Skeletal muscle satellite cell (primary cell): ENCODE measurements at regions not wholly inside any gene's neighbourhood (a gene's known extent, or its start where the extent isn't known, plus 50 kb on each side); places are given as distances from the start of the nearest gene placed in this dataset.

Experiments
- H3K27me3 ChIP-seq: 2 replicates; pipeline ENCODE4 v1.7.0; 2013; ENCODE audit warnings: low read length; ENCODE audit not compliant: control insufficient read depth, insufficient read depth
- H3K36me3 ChIP-seq: 2 replicates; pipeline ENCODE4 v1.7.0; 2013; ENCODE audit warnings: mild to moderate bottlenecking, control low read depth, low read length; ENCODE audit not compliant: insufficient read depth
- H3K4me1 ChIP-seq: 2 replicates; pipeline ENCODE4 v1.7.0; 2013; ENCODE audit warnings: low read length; ENCODE audit not compliant: control insufficient read depth, insufficient read depth
- H3K4me2 ChIP-seq: 2 replicates; pipeline ENCODE4 v1.7.0; 2013; ENCODE audit warnings: mild to moderate bottlenecking, low read length
- H3K4me3 ChIP-seq: 2 replicates; pipeline ENCODE4 v1.7.0; 2013; ENCODE audit warnings: low read length
- H3K9ac ChIP-seq: 2 replicates; pipeline ENCODE4 v1.7.0; 2013; ENCODE audit warnings: mild to moderate bottlenecking, low read depth, low read length, moderate library complexity
- H3K9me3 ChIP-seq: replicated peaks from 2 replicates; pipeline ENCODE4 v1.7.0; 2013; ENCODE audit warnings: mild to moderate bottlenecking, control low read depth, low read length

DNA sequence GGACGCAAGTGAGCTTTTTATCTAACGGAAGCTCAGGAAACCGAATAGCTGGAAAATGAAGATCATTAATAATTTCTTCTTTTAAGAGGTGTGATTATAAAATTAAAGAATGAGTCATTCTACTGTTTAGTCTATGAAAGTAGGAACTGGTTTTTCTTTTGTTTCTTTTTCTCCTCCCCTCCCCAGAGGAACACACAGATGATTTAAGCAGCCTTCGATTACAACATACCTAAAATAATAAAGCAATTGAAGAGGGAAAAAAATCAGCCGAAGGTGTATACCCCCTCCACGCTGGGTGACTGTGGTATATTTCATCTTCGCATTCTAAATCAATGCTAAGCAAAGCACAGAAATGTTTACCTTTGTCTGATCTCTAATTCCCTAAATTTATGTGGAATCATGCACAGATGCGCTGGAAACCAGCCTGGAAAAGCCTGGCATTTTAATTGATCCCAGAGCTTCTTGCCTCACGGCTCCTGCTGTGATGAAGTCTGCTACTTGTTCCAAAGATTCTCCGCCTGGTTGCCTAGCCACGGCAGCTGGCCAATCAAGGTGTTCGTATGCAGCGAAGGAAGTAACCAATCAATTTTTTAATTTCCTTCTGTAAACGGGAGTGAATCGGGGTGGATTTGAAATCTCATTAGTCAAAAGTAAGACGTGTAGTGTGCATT, 133.9 kb downstream of the FANCF start:
- Histone ChIP-seq H3K9ac (no peak overlapping the region), H3K4me2 (no peak overlapping the region), H3K4me1 (no peaks in the 10 kb centered on the region), H3K36me3 (no peaks in the 10 kb centered on the region), H3K27me3 (no peaks in the 10 kb centered on the region), H3K4me3 (no peak overlapping the region), H3K9me3 (no peaks in the 10 kb centered on the region)

GRCh38 chr11:22479971-22480720, 142.0 kb downstream of the SLC17A6 start:
- H3K9ac ChIP-seq: no peak overlapping the region
- H3K9me3 ChIP-seq: no peaks in the 10 kb centered on the region
- H3K4me2 ChIP-seq: no peak overlapping the region
- H3K27me3 ChIP-seq: no peaks in the 10 kb centered on the region
- H3K4me1 ChIP-seq: no peaks in the 10 kb centered on the region
- H3K36me3 ChIP-seq: no peaks in the 10 kb centered on the region
- no peak overlapping the region for H3K4me3 ChIP-seq

GRCh38 chr11:22479208-22479607, 141.0 kb downstream of the SLC17A6 start:
- Histone ChIP-seq H3K4me3 (no peak overlapping the region), H3K4me1 (no peaks in the 10 kb centered on the region), H3K27me3 (no peaks in the 10 kb centered on the region), H3K36me3 (no peaks in the 10 kb centered on the region), H3K9ac (no peak overlapping the region), H3K9me3 (no peaks in the 10 kb centered on the region), H3K4me2 (no peak overlapping the region)

DNA sequence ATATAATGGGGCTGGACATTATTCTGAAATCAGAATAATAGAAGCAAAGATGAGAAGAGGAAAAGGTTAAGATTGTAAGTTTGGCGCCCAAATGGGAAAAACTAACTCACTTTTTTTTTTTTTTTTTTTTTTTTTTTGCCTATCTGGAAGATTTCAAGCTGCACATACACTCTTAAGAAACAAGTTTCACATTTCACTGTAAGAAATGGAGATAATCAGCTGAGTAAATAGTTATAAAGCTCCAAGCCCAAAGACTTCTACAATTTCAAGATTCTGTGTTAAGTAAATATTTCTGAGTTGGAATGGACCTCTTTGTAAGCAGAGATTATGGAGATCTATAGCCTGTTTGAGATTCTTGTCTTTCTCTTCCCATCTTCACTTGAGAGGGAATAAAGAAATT, 140.0 kb downstream of the SLC17A6 start:
- no peaks in the 10 kb centered on the region for H3K9me3 ChIP-seq
- no peaks in the 10 kb centered on the region for H3K36me3 ChIP-seq
- no peak overlapping the region for H3K9ac ChIP-seq
- H3K4me3 ChIP-seq: no peak overlapping the region
- H3K4me2 ChIP-seq: no peak overlapping the region
- H3K4me1 ChIP-seq: no peaks in the 10 kb centered on the region
- H3K27me3 ChIP-seq: no peaks in the 10 kb centered on the region

DNA sequence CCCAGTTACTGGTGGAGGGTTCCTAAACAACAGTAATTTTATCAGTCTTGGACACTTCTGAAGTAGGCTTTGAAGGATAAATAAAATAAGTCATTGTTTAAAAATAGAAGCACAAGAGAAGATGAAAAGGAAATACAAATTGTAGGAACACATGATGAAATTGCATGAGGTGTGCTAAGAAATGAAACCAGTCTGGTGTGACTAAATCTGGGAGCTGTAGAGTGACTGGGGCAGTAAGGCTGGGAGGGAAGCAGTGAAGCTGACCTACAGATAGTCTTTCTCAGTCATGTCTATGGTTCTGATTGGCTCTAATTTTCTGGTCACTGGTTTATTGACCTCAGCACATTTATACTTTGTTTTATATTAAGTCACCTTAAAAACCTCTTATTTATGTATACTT, 139.1 kb downstream of the SLC17A6 start:
- Histone ChIP-seq H3K4me2 (no peak overlapping the region), H3K4me1 (no peaks in the 10 kb centered on the region), H3K4me3 (no peak overlapping the region), H3K27me3 (no peaks in the 10 kb centered on the region), H3K9me3 (no peaks in the 10 kb centered on the region), H3K9ac (no peak overlapping the region), H3K36me3 (no peaks in the 10 kb centered on the region)

DNA sequence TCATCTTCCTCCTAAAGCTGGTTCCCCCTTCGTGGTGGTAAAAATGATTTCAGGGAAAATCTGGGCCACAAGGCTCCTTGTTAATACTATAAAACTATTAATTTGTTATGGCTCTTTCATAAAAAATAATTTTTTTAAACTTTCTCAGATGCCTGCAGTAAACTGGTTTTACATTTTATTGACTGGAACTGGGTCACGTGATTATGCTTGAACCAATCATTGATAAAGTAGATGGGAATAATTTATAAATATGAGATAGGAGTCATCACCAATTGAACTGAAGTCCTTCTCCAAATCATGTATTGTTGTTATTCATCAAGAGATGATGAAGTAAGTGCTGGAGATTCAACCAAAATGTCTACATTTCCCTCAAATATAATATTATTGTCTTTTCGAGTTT, 138.4 kb downstream of the SLC17A6 start:
- Histone ChIP-seq H3K4me2 (no peak overlapping the region), H3K9me3 (no peaks in the 10 kb centered on the region), H3K36me3 (no peaks in the 10 kb centered on the region), H3K4me1 (no peaks in the 10 kb centered on the region), H3K27me3 (no peaks in the 10 kb centered on the region), H3K4me3 (no peak overlapping the region), H3K9ac (no peak overlapping the region)

- no peak overlapping the region for H3K4me2 ChIP-seq
These were observed 136.4 kb downstream of the SLC17A6 start for GRCh38 chr11:22474616-22475015.

DNA sequence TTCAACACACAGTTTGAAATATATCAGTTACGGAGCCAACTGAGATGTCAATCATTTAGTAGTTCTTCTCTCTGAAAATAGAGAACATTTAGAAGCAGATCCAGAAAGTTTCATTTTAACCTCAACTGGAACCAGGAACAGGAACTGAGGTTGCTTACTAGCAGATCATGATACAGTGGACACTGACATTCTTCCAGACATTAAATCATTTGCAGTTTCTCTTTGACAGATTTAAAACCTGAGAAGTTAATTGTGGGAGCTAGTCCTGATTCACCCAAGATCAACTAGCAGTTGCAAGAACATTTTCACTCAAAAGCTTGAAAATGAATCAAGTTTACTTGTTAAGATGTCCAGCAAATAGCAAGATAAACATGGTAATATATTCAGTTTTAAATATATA, 135.4 kb downstream of the SLC17A6 start:
- Histone ChIP-seq H3K9me3 (no peaks in the 10 kb centered on the region), H3K36me3 (no peaks in the 10 kb centered on the region), H3K4me1 (no peaks in the 10 kb centered on the region), H3K27me3 (no peaks in the 10 kb centered on the region), H3K9ac (no peak overlapping the region), H3K4me2 (no peak overlapping the region), H3K4me3 (no peak overlapping the region)

More at GRCh38 chr11:22474616-22475015, 136.4 kb downstream of the SLC17A6 start:
- H3K9ac ChIP-seq: no peak overlapping the region
- H3K4me3 ChIP-seq: no peak overlapping the region
- H3K27me3 ChIP-seq: no peaks in the 10 kb centered on the region
- H3K9me3 ChIP-seq: no peaks in the 10 kb centered on the region
- H3K4me1 ChIP-seq: no peaks in the 10 kb centered on the region
- H3K36me3 ChIP-seq: no peaks in the 10 kb centered on the region

DNA sequence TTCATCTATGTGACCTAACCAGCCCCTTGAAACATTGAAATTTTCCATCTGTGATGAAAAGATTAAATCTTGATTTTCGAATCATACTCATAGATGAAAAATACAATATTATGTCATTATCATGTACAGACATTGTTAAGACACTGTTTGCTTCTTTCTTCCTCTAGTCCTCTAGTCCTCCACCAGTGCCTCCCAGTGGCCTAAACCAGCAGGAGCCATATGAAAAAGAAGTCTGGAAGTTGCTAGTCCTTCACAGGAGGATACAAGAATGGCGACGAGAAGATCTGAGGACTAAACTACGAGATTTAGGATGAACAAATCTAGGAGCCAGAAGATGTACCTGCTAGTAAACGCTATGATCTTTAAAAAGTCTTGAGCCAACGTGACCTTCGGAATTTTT, 134.1 kb downstream of the SLC17A6 start:
- H3K36me3 ChIP-seq: no peaks in the 10 kb centered on the region
- no peaks in the 10 kb centered on the region for H3K27me3 ChIP-seq
- H3K4me3 ChIP-seq: no peak overlapping the region
- H3K4me2 ChIP-seq: no peak overlapping the region
- H3K4me1 ChIP-seq: no peaks in the 10 kb centered on the region
- H3K9ac ChIP-seq: no peak overlapping the region
- no peaks in the 10 kb centered on the region for H3K9me3 ChIP-seq

DNA sequence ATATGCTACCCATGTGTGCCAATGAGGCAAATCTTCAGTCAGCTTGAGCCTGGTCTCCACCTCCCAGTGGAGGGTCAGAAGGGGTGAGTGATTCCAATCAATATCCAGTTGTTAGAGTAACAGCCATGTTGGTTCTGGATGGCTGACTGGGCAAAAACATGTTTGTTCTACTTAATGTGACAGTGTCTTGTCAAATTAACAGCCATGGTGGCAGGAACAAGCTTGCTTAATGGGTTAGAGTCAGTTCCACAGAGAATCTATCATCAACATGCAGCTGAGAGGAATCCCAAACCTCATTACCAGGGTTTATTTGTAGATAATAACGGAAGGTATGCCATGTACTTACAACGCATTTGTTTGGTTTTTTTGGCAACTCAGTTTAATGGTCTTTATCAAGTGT, 133.2 kb downstream of the SLC17A6 start:
- no peaks in the 10 kb centered on the region for H3K27me3 ChIP-seq
- H3K4me1 ChIP-seq: no peaks in the 10 kb centered on the region
- H3K36me3 ChIP-seq: no peaks in the 10 kb centered on the region
- H3K9me3 ChIP-seq: no peaks in the 10 kb centered on the region
- no peak overlapping the region for H3K9ac ChIP-seq
- H3K4me3 ChIP-seq: no peak overlapping the region
- no peak overlapping the region for H3K4me2 ChIP-seq

DNA sequence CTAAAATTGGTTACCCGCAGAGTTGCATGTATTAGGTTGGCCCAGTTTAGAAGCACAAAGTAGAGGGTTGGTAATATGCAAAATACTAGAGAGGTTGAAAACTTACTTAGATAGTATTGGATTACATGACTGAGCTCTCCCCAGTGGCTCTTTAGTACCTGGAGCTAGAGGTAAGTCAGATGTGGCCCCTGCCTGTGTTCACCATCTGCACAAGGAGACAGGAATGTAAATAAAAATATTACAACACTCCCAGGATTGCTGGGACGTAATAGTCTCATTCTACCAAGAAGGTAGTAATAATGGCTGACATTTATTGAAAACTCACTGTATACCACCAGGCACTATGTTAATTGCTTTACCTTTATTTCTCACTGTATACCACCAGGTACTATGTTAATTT, 129.6 kb downstream of the SLC17A6 start:
- H3K4me2 ChIP-seq: no peak overlapping the region
- no peaks in the 10 kb centered on the region for H3K36me3 ChIP-seq
- H3K27me3 ChIP-seq: no peaks in the 10 kb centered on the region
- no peak overlapping the region for H3K4me3 ChIP-seq
- H3K9me3 ChIP-seq: no peaks in the 10 kb centered on the region
- no peak overlapping the region for H3K9ac ChIP-seq
- no peaks in the 10 kb centered on the region for H3K4me1 ChIP-seq

- H3K27me3 ChIP-seq: no peaks in the 10 kb centered on the region
- no peak overlapping the region for H3K4me3 ChIP-seq
- no peaks in the 10 kb centered on the region for H3K4me1 ChIP-seq
- no peaks in the 10 kb centered on the region for H3K36me3 ChIP-seq
- H3K9me3 ChIP-seq: no peaks in the 10 kb centered on the region
- H3K4me2 ChIP-seq: no peak overlapping the region
- no peak overlapping the region for H3K9ac ChIP-seq
These were observed 129.1 kb downstream of the SLC17A6 start for GRCh38 chr11:22467248-22467647.
